Thyroid gland (tissue), 4 donors: ENCODE measurements at regions not wholly inside any gene's neighbourhood (a gene's known extent, or its start where the extent isn't known, plus 50 kb on each side); places are given as distances from the start of the nearest gene placed in this dataset.

Experiments
- DNase-seq, 2 donors: peaks; one replicate each; pipeline ENCODE4 v3.0.0-alpha.2; 2019
- H3K27ac ChIP-seq, 3 donors: fragments of 200-600 bp; sonication (generic); 1 replicate in 2 of 3; 2 replicates in 1 of 3; pipeline ENCODE4 v1.5.1; 2016 to 2019; ENCODE audit warnings: mild to moderate bottlenecking in 1 of 3, moderate library complexity in 1 of 3
- H3K27me3 ChIP-seq: fragments of 200-600 bp; sonication (generic); one replicate; pipeline ENCODE4 v1.5.1; 2019
- H3K36me3 ChIP-seq, 2 donors: fragments of 200-600 bp; sonication (generic); one replicate each; pipeline ENCODE4 v1.5.1; 2016 to 2019
- H3K4me1 ChIP-seq, 2 donors: fragments of 200-600 bp; sonication (generic); one replicate each; pipeline ENCODE4 v1.5.1; 2017 to 2019
- H3K4me3 ChIP-seq, 3 donors: fragments of 200-600 bp; sonication (generic); replicated peaks in 1 of 3; 1 replicate in 2 of 3; 2 replicates in 1 of 3; pipeline ENCODE4 v1.5.1; 2016; ENCODE audit warnings: mild to moderate bottlenecking in 1 of 3
- H3K9me3 ChIP-seq: fragments of 200-600 bp; sonication (generic); one replicate; pipeline ENCODE4 v1.5.1; 2017
- POLR2A ChIP-seq, 2 donors: fragments of 450-650 bp; IDR thresholded peaks; one replicate each; pipeline ENCODE4 v1.6.1; 2017; ENCODE audit warnings: antibody characterized with exemption in 2 of 2, mild to moderate bottlenecking in 2 of 2, moderate library complexity in 1 of 2
- WGBS, 2 donors: methylation state at CpG; one replicate each; pipeline ENCODE4 v1.1.5; 2017; 5-methylcytosine and 5-hydroxymethylcytosine counted together
- intact Hi-C: fragments of 100-400 bp; cut with DNase I; formaldehyde crosslinking; loops from one replicate; pipeline ENCODE4 v1.15.1; 2023
- TF ChIP-seq, protein P1 (sequence below), 6 experiments: fragments of 200-600 bp in 3 of 6; fragments of 450-650 bp in 3 of 6; sonication (generic) in 3 of 6; IDR thresholded peaks; one replicate each; pipeline ENCODE4 v1.5.1; 2016 to 2019; ENCODE audit warnings: antibody characterized with exemption in 6 of 6, mild to moderate bottlenecking in 2 of 6, inconsistent platforms in 1 of 6, moderate library complexity in 1 of 6

DNA sequence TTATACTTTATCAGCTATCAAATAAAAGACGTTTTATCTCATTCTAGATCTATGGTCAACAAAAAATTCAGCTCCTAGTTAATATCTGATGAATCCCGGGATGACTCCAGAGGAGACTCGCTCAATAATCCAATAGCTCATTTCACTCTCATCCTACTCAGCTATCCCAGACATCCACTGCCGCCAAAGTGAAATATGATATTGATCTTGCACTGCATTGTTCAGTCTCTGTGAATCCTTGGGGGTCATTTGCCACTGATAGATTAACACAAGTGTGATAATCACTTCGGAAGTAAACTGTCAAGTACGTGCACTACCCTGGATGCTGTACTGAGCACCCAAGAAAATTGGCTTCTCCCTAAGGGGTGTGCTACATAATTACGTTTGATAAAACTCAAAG lies 249.1 kb downstream of the SUCLG1 start:
- Histone ChIP-seq H3K4me3 (no peak overlapping the region), H3K27me3 (no peaks in the 10 kb centered on the region), H3K4me1 (no peaks in the 10 kb centered on the region), H3K36me3 (no peaks in the 10 kb centered on the region), H3K9me3 (no peaks in the 10 kb centered on the region), H3K27ac (no peak overlapping the region)
- TF ChIP-seq POLR2A (IDR thresholded peaks at IDR 0.05) = no peak
- TF ChIP-seq, protein P1, sequence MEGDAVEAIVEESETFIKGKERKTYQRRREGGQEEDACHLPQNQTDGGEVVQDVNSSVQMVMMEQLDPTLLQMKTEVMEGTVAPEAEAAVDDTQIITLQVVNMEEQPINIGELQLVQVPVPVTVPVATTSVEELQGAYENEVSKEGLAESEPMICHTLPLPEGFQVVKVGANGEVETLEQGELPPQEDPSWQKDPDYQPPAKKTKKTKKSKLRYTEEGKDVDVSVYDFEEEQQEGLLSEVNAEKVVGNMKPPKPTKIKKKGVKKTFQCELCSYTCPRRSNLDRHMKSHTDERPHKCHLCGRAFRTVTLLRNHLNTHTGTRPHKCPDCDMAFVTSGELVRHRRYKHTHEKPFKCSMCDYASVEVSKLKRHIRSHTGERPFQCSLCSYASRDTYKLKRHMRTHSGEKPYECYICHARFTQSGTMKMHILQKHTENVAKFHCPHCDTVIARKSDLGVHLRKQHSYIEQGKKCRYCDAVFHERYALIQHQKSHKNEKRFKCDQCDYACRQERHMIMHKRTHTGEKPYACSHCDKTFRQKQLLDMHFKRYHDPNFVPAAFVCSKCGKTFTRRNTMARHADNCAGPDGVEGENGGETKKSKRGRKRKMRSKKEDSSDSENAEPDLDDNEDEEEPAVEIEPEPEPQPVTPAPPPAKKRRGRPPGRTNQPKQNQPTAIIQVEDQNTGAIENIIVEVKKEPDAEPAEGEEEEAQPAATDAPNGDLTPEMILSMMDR (IDR thresholded peaks at IDR 0.05) = no peak
- intact Hi-C loops = no loop called here
- no peak for DNase-seq
- WGBS, 2 donors = 73 to 74% methylated on average over 7 of the region's 7 CpGs

DNA sequence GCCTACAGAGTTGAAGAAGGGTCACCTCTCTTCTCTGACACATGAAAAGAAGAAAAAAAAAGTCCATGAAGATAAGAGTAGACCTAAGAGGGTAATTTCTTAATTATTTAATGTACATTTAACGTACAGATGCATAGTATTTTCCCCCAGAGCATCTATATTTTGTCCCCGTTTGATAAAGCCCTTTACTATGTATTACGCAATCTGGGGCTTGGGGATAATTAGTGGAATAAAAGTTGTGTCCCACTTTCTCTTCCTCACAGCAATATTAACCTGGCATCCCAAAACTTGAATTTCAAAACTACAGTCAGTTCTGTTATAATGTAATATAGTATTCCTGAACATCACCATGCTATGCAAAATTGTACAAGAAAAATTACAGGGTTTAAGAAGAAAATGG lies 254.1 kb downstream of the SUCLG1 start:
- Histone ChIP-seq H3K27ac (no peak overlapping the region), H3K27me3 (no peaks in the 10 kb centered on the region), H3K4me3 (no peak overlapping the region), H3K36me3 (no peaks in the 10 kb centered on the region), H3K9me3 (no peaks in the 10 kb centered on the region), H3K4me1 (no peaks in the 10 kb centered on the region)
- DNase-seq = no peak
- 81 to 86% methylated on average over 3 of the region's 3 CpGs for WGBS, 2 donors
- TF ChIP-seq, protein P1 (IDR thresholded peaks at IDR 0.05) = no peak
- TF ChIP-seq POLR2A (IDR thresholded peaks at IDR 0.05) = no peak
- intact Hi-C loops = no loop called here

DNA sequence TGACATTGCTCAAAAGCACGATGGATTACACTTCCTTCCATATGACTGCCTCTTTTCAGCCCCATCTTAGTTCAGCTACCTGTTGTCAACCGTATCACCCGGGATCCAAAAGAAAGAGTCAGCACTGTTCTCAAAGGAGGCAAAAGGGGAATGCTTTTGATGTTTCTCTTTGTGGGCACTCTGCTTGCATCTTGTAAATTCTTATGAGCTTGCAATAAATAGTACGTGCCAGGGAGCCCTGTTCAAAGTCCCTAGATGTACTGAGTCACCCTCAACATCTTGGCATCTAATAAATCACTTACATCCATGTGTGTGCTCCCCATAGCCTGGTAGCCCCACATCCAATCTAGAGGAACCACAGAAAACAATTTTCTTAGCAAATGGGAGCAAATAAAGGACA lies 256.9 kb downstream of the SUCLG1 start:
- intact Hi-C loops = no loop called here
- Histone ChIP-seq H3K27ac (no peak overlapping the region), H3K36me3 (no peaks in the 10 kb centered on the region), H3K27me3 (no peaks in the 10 kb centered on the region), H3K4me1 (no peaks in the 10 kb centered on the region), H3K9me3 (no peaks in the 10 kb centered on the region), H3K4me3 (no peak overlapping the region)
- no peak for DNase-seq
- 79% methylated on average over 4 of the region's 4 CpGs for WGBS, 2 donors
- no peak for TF ChIP-seq POLR2A (IDR thresholded peaks at IDR 0.05)
- TF ChIP-seq, protein P1 (IDR thresholded peaks at IDR 0.05) = no peak

DNA sequence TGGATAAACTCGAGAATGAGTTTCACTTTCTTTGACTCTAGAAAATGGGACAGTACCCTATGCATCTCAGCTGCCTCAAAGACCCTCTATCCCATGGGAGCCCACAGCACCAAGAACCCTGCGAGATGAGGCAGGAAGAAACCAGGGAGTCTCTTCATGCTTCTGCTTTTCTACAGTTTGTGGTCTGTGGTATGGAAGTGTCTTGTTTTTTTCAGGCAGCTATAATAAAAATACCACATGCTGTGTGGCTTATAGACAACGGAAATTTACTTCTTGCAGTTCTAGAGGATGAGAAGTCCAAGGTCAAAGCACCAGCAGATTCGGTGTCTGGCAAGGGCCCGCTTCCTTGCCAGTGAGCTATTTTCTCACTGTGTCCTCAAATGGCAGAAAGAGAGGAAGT lies 257.9 kb downstream of the SUCLG1 start:
- Histone ChIP-seq H3K4me1 (no peaks in the 10 kb centered on the region), H3K9me3 (no peaks in the 10 kb centered on the region), H3K36me3 (no peaks in the 10 kb centered on the region), H3K27me3 (no peaks in the 10 kb centered on the region), H3K4me3 (no peak overlapping the region), H3K27ac (no peak overlapping the region)
- no peak for DNase-seq
- intact Hi-C loops = no loop called here
- TF ChIP-seq POLR2A (IDR thresholded peaks at IDR 0.05) = no peak
- TF ChIP-seq, protein P1 (IDR thresholded peaks at IDR 0.05) = no peak
- WGBS, 2 donors = 77 to 82% methylated on average over 5 of the region's 5 CpGs

DNA sequence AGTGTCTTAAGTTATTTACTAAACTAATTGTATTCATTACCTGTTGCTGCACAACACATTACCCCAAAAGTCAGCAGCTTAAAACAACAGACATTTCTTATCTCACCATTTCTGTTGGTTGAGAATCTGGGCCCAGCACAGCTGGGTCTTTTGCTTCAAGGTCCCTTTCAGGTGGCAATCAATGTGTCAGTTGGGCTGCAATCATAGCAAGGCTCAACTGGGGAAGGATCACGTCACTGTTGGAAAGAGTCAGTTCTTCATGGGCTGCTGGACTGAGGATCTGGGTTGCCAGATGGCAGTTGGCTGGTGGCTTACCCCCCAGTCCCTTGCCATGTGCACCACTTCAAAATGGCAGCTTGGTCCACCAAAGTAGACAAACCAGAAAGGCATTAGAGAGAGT lies 261.2 kb downstream of the SUCLG1 start:
- intact Hi-C loops = no loop called here
- no peak for DNase-seq
- Histone ChIP-seq H3K36me3 (no peaks in the 10 kb centered on the region), H3K4me3 (no peak overlapping the region), H3K27ac (no peak overlapping the region), H3K27me3 (no peaks in the 10 kb centered on the region), H3K9me3 (no peaks in the 10 kb centered on the region), H3K4me1 (no peaks in the 10 kb centered on the region)
- 88 to 100% methylated on average over 1 of the region's 1 CpG for WGBS, 2 donors
- TF ChIP-seq, protein P1 (IDR thresholded peaks at IDR 0.05) = no peak
- no peak for TF ChIP-seq POLR2A (IDR thresholded peaks at IDR 0.05)
